ENCODE measurements at regions not wholly inside any gene's neighbourhood (a gene's known extent, or its start where the extent isn't known, plus 50 kb on each side); places are given as distances from the start of the nearest gene placed in this dataset.

- no peak for TF ChIP-seq POLR2A (IDR thresholded peaks at IDR 0.05)
- TF ChIP-seq, protein P1, sequence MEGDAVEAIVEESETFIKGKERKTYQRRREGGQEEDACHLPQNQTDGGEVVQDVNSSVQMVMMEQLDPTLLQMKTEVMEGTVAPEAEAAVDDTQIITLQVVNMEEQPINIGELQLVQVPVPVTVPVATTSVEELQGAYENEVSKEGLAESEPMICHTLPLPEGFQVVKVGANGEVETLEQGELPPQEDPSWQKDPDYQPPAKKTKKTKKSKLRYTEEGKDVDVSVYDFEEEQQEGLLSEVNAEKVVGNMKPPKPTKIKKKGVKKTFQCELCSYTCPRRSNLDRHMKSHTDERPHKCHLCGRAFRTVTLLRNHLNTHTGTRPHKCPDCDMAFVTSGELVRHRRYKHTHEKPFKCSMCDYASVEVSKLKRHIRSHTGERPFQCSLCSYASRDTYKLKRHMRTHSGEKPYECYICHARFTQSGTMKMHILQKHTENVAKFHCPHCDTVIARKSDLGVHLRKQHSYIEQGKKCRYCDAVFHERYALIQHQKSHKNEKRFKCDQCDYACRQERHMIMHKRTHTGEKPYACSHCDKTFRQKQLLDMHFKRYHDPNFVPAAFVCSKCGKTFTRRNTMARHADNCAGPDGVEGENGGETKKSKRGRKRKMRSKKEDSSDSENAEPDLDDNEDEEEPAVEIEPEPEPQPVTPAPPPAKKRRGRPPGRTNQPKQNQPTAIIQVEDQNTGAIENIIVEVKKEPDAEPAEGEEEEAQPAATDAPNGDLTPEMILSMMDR (IDR thresholded peaks at IDR 0.05) = no peak
Observed at GRCh38 chrX:149079805-149080406, 425.2 kb downstream of the IDS start.
